Heart right ventricle (tissue), 16 donors: ENCODE measurements at regions not wholly inside any gene's neighbourhood (a gene's known extent, or its start where the extent isn't known, plus 50 kb on each side); places are given as distances from the start of the nearest gene placed in this dataset.

Experiments used
- ATAC-seq, 8 donors: fragments of 200-7000 bp; cut with Tn5 transposase; one replicate each; pipeline ENCODE4 v1.9.1; 2020; ENCODE audit warnings: mild to moderate bottlenecking in 8 of 8, moderate library complexity in 8 of 8, moderate number of reproducible peaks in 1 of 8
- DNase-seq, 2 donors: peaks; one replicate each; pipeline ENCODE4 v3.0.0-alpha.2; 2020
- H3K27ac ChIP-seq, 10 donors: fragments of 200-600 bp; sonication (generic) in 2 of 10; one replicate each; pipeline versions ENCODE4 v1.5.0 to v1.8.0; 2020 to 2022; ENCODE audit warnings: mild to moderate bottlenecking in 3 of 10
- H3K27me3 ChIP-seq, 7 donors: fragments of 200-600 bp; one replicate each; pipeline ENCODE4 v1.8.0; 2021 to 2022; ENCODE audit warnings: mild to moderate bottlenecking in 2 of 7
- H3K36me3 ChIP-seq, 9 donors: fragments of 200-600 bp; sonication (generic) in 1 of 9; one replicate each; pipeline versions ENCODE4 v1.5.0 to v1.8.0; 2020 to 2022; ENCODE audit warnings: mild to moderate bottlenecking in 2 of 9
- H3K4me1 ChIP-seq, 9 donors: fragments of 200-600 bp; sonication (generic) in 1 of 9; one replicate each; pipeline versions ENCODE4 v1.5.0 to v1.8.0; 2020 to 2022; ENCODE audit warnings: mild to moderate bottlenecking in 4 of 9
- H3K4me3 ChIP-seq, 10 donors: fragments of 200-600 bp; sonication (generic) in 2 of 10; one replicate each; pipeline versions ENCODE4 v1.5.0 to v1.8.0; 2020 to 2022; ENCODE audit warnings: mild to moderate bottlenecking in 7 of 10, moderate library complexity in 2 of 10
- H3K9me3 ChIP-seq, 11 donors: fragments of 200-600 bp in 10 of 11; sonication (generic) in 2 of 11; one replicate each; pipeline versions ENCODE4 v1.5.0 to v1.8.0; 2013 to 2022; ENCODE audit warnings: mild to moderate bottlenecking in 2 of 11, control low read depth in 1 of 11, moderate library complexity in 1 of 11
- CTCF ChIP-seq, 9 donors: fragments of 200-600 bp; sonication (generic) in 2 of 9; IDR thresholded peaks; one replicate each; pipeline versions ENCODE4 v1.5.0 to v1.8.0; 2021 to 2022; ENCODE audit warnings: antibody characterized with exemption in 9 of 9, mild to moderate bottlenecking in 5 of 9, moderate library complexity in 1 of 9
- whole genome bisulfite sequencing, 2 donors: extraction: QIAGEN DNeasy Blood & Tissue Kit; methylation state at CpG; one replicate each; pipeline ENCODE4 v1.1.7; 2013; ENCODE audit warnings: inconsistent platforms in 1 of 2; 5-methylcytosine and 5-hydroxymethylcytosine counted together
- intact Hi-C, 10 donors: fragments of 100-400 bp; cut with DNase I; formaldehyde crosslinking; loops; one replicate each; pipeline versions ENCODE4 v1.11.1 to v1.14.2; 2022
- donor health status: Arrhythmogenic right ventricular cardiomyopathy.
- donor health status: ischemic (EF 13 %, LVEDD 7.1; RV severe dilation, severe dysfunction).
- donor health status: healthy with polysubstance abuse.
- donor health status: DM: no; HTN: yes; CAD: no.
- donor health status: DM: no; HTN: no; CAD: no.
- donor health status: ischemic (EF 25% LVEDD 6.9; RV normal size, moderate dysfunction).
- donor health status: ischemic (EF 25% LVEDD 5.7; RV mildly dilated, moderate dysfunction).
- donor health status: healthy.
- donor health status: DM: yes; HTN: yes; CAD: no.
- donor health status: Ischemic cardiomyopathy.
- donor health status: ischemic (EF 35%, LVEDD 5.7; RV mildly dilated, moderate dysfunction).
- donor health status: nonischemic (EF 11% LVEDD 7.7; RV severe dilation, severe dysfunction).
- donor health status: DM: yes; HTN: yes; CAD: no.
- donor health status: PGD.
- donor health status: ischemic (EF 29% LVEDD 5.4; RV normal size, mild dysfunction).
- donor health status: nonischemic (EF 23%, LVEDD 6.1; RV moderate dilation, normal function).

GRCh38 chr3:73270839-73271483, 209.5 kb downstream of the EBLN2 start:
- Histone ChIP-seq H3K4me3 (no peak overlapping the region), H3K36me3 (no peaks in the 10 kb centered on the region), H3K27ac (no peak overlapping the region), H3K9me3 (peaks cover 0 to 6% (median 0%) of the 10 kb centered on the region in 11 donors), H3K27me3 (no peaks in the 10 kb centered on the region), H3K4me1 (no peaks in the 10 kb centered on the region)
- ATAC-seq (no peak), DNase-seq (no peak)
- TF ChIP-seq CTCF (IDR thresholded peaks at IDR 0.05): no peak
- intact Hi-C loops: no loop called here
- WGBS, 2 donors: 46 to 80% methylated on average over 2 of the region's 2 CpGs

- H3K36me3 ChIP-seq: no peaks in the 10 kb centered on the region
- no peak for TF ChIP-seq CTCF (IDR thresholded peaks at IDR 0.05)
- H3K9me3 ChIP-seq: no peaks in the 10 kb centered on the region
- 86 to 92% methylated on average over 4 of the region's 4 CpGs for WGBS, 2 donors
- no peaks in the 10 kb centered on the region for H3K4me1 ChIP-seq
- H3K4me3 ChIP-seq: no peak overlapping the region
- intact Hi-C loops: no loop called here
- DNase-seq (no peak), ATAC-seq (no peak)
- no peaks in the 10 kb centered on the region for H3K27me3 ChIP-seq
- no peak overlapping the region for H3K27ac ChIP-seq
Measured at GRCh38 chr3:73273341-73273740, 211.9 kb downstream of the EBLN2 start.

- 74 to 75% methylated on average over 6 of the region's 6 CpGs for WGBS, 2 donors
- Histone ChIP-seq H3K4me3 (no peak overlapping the region), H3K4me1 (no peaks in the 10 kb centered on the region), H3K27ac (no peak overlapping the region), H3K27me3 (no peaks in the 10 kb centered on the region), H3K36me3 (no peaks in the 10 kb centered on the region), H3K9me3 (no peaks in the 10 kb centered on the region)
- no peak for TF ChIP-seq CTCF (IDR thresholded peaks at IDR 0.05)
- ATAC-seq (no peak), DNase-seq (no peak)
- intact Hi-C loops: no loop called here
Measured at GRCh38 chr3:73280746-73281145, 219.3 kb downstream of the EBLN2 start.

GRCh38 chr3:73284472-73284871, 223.0 kb downstream of the EBLN2 start:
- Histone ChIP-seq H3K27ac (no peak overlapping the region), H3K4me3 (no peak overlapping the region), H3K9me3 (no peaks in the 10 kb centered on the region), H3K4me1 (no peaks in the 10 kb centered on the region), H3K36me3 (no peaks in the 10 kb centered on the region), H3K27me3 (no peaks in the 10 kb centered on the region)
- DNase-seq: no peak
- 86 to 91% methylated on average over 9 of the region's 9 CpGs for WGBS, 2 donors
- no peak for ATAC-seq
- intact Hi-C loops: no loop called here
- TF ChIP-seq CTCF (IDR thresholded peaks at IDR 0.05): no peak
